Mesothelial cell of epicardium (in vitro differentiated cells): ENCODE measurements at regions not wholly inside any gene's neighbourhood (a gene's known extent, or its start where the extent isn't known, plus 50 kb on each side); places are given as distances from the start of the nearest gene placed in this dataset.

ENCODE experiments used
- DNase-seq, 2 experiments: peaks; one replicate each; pipeline ENCODE4 v3.0.0; 2021; ENCODE audit warnings: low spot score in 2 of 2; ENCODE audit not compliant: unreplicated experiment in 2 of 2
- H3K27ac Mint-ChIP-seq: 2 replicates; pipeline ENCODE4 v1.8.0; 2021; ENCODE audit warnings: mixed read lengths
- H3K27me3 Mint-ChIP-seq: 2 replicates; pipeline ENCODE4 v1.8.0; 2021; ENCODE audit warnings: low read depth, mixed read lengths
- H3K36me3 Mint-ChIP-seq: 2 replicates; pipeline ENCODE4 v1.8.0; 2021; ENCODE audit warnings: mixed read lengths
- H3K4me1 Mint-ChIP-seq: 2 replicates; pipeline ENCODE4 v1.8.0; 2021; ENCODE audit warnings: mixed read lengths
- H3K4me3 Mint-ChIP-seq: 2 replicates; pipeline ENCODE4 v1.8.0; 2021; ENCODE audit warnings: mild to moderate bottlenecking, moderate library complexity, mixed read lengths
- H3K9me3 Mint-ChIP-seq: 2 replicates; pipeline ENCODE4 v1.8.0; 2021; ENCODE audit warnings: mixed read lengths
- TF ChIP-seq, protein P1 (sequence below): fragments of 200-600 bp; sonication (generic); IDR thresholded peaks from one replicate; pipeline ENCODE4 v1.5.0; 2021; ENCODE audit warnings: antibody characterized with exemption; ENCODE audit not compliant: unreplicated experiment

DNA sequence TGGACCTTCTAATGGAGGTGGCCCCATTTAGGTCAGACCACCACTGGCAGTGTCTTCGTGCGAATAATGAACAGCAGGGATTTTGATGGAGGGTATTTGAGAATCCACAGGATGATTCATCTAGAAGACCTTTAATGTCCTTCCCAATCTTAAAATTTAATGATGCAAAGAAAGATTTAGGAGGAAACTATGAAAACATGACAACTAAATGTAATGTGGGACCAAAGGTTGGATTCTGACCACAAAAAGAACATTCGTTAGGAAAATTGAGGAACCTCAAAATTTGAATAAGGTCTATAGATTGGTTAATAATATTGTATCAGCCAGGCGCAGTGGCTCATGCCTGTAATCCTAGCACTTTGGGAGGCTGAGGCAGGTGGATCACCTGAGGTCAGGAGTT, 78.2 kb upstream of the TMPO start:
- H3K27ac Mint-ChIP-seq, result no peak overlapping the region
- peaks cover 16% of the 10 kb centered on the region for H3K9me3 Mint-ChIP-seq
- no peak for DNase-seq
- no peak overlapping the region for H3K4me3 Mint-ChIP-seq
- no peaks in the 10 kb centered on the region for H3K27me3 Mint-ChIP-seq
- peaks cover 7% of the 10 kb centered on the region for H3K36me3 Mint-ChIP-seq
- TF ChIP-seq, protein P1, sequence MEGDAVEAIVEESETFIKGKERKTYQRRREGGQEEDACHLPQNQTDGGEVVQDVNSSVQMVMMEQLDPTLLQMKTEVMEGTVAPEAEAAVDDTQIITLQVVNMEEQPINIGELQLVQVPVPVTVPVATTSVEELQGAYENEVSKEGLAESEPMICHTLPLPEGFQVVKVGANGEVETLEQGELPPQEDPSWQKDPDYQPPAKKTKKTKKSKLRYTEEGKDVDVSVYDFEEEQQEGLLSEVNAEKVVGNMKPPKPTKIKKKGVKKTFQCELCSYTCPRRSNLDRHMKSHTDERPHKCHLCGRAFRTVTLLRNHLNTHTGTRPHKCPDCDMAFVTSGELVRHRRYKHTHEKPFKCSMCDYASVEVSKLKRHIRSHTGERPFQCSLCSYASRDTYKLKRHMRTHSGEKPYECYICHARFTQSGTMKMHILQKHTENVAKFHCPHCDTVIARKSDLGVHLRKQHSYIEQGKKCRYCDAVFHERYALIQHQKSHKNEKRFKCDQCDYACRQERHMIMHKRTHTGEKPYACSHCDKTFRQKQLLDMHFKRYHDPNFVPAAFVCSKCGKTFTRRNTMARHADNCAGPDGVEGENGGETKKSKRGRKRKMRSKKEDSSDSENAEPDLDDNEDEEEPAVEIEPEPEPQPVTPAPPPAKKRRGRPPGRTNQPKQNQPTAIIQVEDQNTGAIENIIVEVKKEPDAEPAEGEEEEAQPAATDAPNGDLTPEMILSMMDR, result no peak
- peaks cover 10% of the 10 kb centered on the region for H3K4me1 Mint-ChIP-seq

DNA sequence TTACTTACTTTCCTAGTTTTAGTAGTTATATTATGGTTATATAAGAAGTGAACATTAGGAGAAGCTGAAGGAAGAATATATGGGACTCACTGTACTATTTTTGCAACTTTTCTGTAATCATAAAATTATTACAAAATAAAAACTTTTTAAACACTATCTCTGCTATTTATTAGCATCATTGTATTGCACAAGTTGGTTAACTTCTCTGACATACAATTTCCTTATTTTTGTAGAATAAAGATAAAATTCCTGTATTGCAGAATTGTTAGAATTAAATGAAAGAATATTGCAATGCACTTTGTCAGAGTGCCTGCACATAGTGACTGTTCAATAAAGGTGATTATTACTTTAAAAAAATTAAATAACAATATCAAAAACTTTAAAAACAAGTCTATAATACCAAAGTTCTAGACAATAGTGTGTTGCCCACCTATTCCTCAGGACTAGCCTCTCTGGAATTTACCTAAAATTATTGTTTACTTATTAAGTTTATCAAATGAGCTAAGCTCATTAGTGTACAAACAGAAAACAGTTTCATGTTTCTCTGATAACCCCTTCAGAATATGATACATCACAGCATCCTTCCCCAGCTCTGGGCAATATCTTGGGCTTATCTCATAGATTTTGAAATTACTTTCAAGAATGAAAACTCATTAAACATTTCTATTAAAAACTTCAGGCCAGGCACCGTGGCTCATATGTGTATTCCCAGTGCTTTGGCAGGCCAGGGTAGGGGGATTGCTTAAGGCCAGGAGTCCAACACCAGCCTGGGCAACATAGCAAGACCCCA, 77.4 kb upstream of the TMPO start:
- Mint-ChIP-seq H3K36me3 (peaks cover 7% of the 10 kb centered on the region), H3K9me3 (peaks cover 16% of the 10 kb centered on the region), H3K4me1 (peaks cover 10% of the 10 kb centered on the region), H3K27me3 (no peaks in the 10 kb centered on the region), H3K27ac (no peak overlapping the region), H3K4me3 (no peak overlapping the region)
- TF ChIP-seq, protein P1, result no peak
- DNase-seq, result no peak

GRCh38 chr12:98438656-98439230, 76.6 kb upstream of the TMPO start:
- Mint-ChIP-seq H3K36me3 (peaks cover 7% of the 10 kb centered on the region), H3K4me1 (peaks cover 10% of the 10 kb centered on the region), H3K27ac (peak overlapping the region; percentile 79), H3K4me3 (no peak overlapping the region), H3K9me3 (peaks cover 16% of the 10 kb centered on the region), H3K27me3 (no peaks in the 10 kb centered on the region)
- DNase-seq, result peak in 1 of 2 experiments; percentile 22
- TF ChIP-seq, protein P1, result no peak

DNA sequence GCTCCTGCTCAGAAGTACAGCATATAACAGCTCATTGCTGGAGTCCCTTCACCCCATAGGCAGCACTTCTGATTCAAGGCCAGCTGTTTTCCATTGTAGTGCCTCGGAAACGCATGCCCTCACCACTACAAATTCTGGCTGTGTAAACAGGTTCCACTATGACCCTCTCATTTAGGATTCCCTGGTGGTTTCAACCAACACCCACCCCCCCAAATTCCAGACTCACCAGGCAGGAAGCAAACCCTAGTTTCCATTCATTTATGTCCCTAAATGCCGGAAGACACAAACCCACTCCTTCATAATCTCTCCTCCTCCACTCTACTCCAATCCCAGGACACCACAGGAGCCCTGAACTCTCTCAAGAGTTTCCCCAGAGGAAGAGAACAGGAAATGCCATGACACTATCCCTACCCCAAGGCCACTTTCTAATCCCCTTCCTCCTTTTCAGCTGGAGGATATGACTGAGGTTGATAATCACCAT, 75.9 kb upstream of the TMPO start:
- Mint-ChIP-seq H3K4me3 (no peak overlapping the region), H3K27ac (peak overlapping the region; percentile 79), H3K36me3 (peaks cover 7% of the 10 kb centered on the region), H3K4me1 (peaks cover 10% of the 10 kb centered on the region), H3K9me3 (peaks cover 15% of the 10 kb centered on the region), H3K27me3 (no peaks in the 10 kb centered on the region)
- DNase-seq, result peak in 1 of 2 experiments; percentile 29
- TF ChIP-seq, protein P1, result no peak

DNA sequence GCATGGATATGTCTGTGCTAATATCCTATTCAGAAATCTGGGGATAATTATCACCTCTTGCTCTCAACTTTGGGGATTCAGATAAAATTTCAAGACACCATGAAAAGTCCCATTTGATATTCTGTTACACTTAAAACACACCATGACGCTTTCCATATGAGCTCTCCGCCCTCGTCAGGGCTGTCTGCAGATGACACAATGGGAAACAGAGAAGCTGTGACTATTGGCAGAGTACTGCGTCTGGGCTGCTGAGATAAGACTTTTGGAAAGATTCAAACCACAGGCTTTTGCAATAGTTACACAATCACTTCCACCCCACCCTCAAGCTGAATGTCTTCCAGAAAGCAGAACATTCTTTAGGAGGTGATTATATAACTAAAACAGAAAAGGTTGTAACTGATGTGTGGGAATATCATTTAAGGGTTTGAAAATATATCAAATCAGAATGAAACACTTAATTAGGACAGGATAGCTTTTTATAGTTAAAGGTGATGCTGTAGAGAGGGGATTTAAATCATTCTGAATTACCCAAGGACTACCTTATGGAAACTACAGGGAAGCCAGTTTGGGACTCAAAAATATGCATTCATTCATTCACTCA, 75.3 kb upstream of the TMPO start:
- no peaks in the 10 kb centered on the region for H3K27me3 Mint-ChIP-seq
- peak in 1 of 2 experiments; percentile 37 for DNase-seq
- peaks cover 5% of the 10 kb centered on the region for H3K36me3 Mint-ChIP-seq

More for the DNA sequence above, 75.3 kb upstream of the TMPO start:
- peaks cover 9% of the 10 kb centered on the region for H3K9me3 Mint-ChIP-seq
- H3K4me3 Mint-ChIP-seq, result no peak overlapping the region
- H3K27ac Mint-ChIP-seq, result peak overlapping the region; percentile 79
- peaks cover 10% of the 10 kb centered on the region for H3K4me1 Mint-ChIP-seq
- TF ChIP-seq, protein P1, result no peak
